IMR-90 (cell line): ENCODE measurements at regions not wholly inside any gene's neighbourhood (a gene's known extent, or its start where the extent isn't known, plus 50 kb on each side); places are given as distances from the start of the nearest gene placed in this dataset.

Experiments used
- ATAC-seq: fragments of 200-7000 bp; cut with Tn5 transposase; 2 replicates; pipeline ENCODE4 v1.9.1; 2020; ENCODE audit warnings: low read depth, mild to moderate bottlenecking, moderate library complexity
- BruUV-seq: library from RNA; stranded (reverse); fragments of 400-500 nt; replicated peaks from 2 replicates; lab custom pipeline; 2021; lab: Mats Ljungman, UMichigan
- CTCF ChIA-PET: fragments of 300-600 bp; formaldehyde crosslinking; extraction: SDS; loops from one replicate; lab custom pipeline; 2021; ENCODE audit warnings: antibody characterized with exemption; lab: Yijun Ruan, JAX
- POLR2A ChIA-PET: fragments of 300-600 bp; sonication (Branson Sonifier 250); formaldehyde crosslinking; loops from one replicate; lab custom pipeline; 2022; ENCODE audit warnings: antibody characterized with exemption; ENCODE audit not compliant: unreplicated experiment; lab: Charles Lee
- DNase-seq: peaks from one replicate; pipeline ENCODE4 v3.0.0; 2013
- H2AFZ ChIP-seq: replicated peaks from 2 replicates; pipeline ENCODE3; 2013; ENCODE audit warnings: low read length, mild to moderate bottlenecking; ENCODE audit not compliant: poor library complexity
- H2AK5ac ChIP-seq: 2 replicates; pipeline ENCODE4 v1.6.1; 2013; ENCODE audit warnings: low read depth, low read length, inconsistent platforms
- H2AK9ac ChIP-seq: replicated peaks from 2 replicates; pipeline ENCODE3; 2013; ENCODE audit warnings: mild to moderate bottlenecking, low read depth, low read length, moderate library complexity; ENCODE audit not compliant: poor library complexity
- H2BK120ac ChIP-seq: 2 replicates; pipeline ENCODE4 v1.6.1; 2013; ENCODE audit warnings: low read depth, low read length, inconsistent platforms
- H2BK15ac ChIP-seq: 3 replicates; pipeline ENCODE4 v1.6.1; 2013; ENCODE audit warnings: low read depth, low read length, inconsistent platforms
- H2BK20ac ChIP-seq: 2 replicates; pipeline ENCODE4 v1.6.1; 2013; ENCODE audit warnings: low read depth, mild to moderate bottlenecking, inconsistent platforms, low read length, moderate library complexity
- H2BK5ac ChIP-seq: 2 replicates; pipeline ENCODE4 v1.6.1; 2013; ENCODE audit warnings: mild to moderate bottlenecking, low read depth, low read length, inconsistent platforms; ENCODE audit not compliant: poor library complexity, severe bottlenecking
- H3K14ac ChIP-seq: replicated peaks from 2 replicates; pipeline ENCODE4 v1.6.1; 2013; ENCODE audit warnings: low read depth, low read length, inconsistent platforms
- H3K18ac ChIP-seq: 2 replicates; pipeline ENCODE4 v1.6.1; 2013; ENCODE audit warnings: low read depth, low read length, control low read depth
- H3K23ac ChIP-seq: 2 replicates; pipeline ENCODE4 v1.6.1; 2013; ENCODE audit warnings: low read depth, low read length, inconsistent platforms
- H3K27ac ChIP-seq: 2 replicates; pipeline ENCODE4 v1.5.1; 2013; ENCODE audit warnings: mild to moderate bottlenecking, control low read depth, low read length; ENCODE audit not compliant: insufficient read depth
- H3K27me3 ChIP-seq: 2 replicates; pipeline ENCODE4 v1.6.1; 2013; ENCODE audit warnings: low read length; ENCODE audit not compliant: control insufficient read depth, insufficient read depth
- H3K36me3 ChIP-seq: 2 replicates; pipeline ENCODE4 v1.6.1; 2013; ENCODE audit warnings: low read length, mixed read lengths; ENCODE audit not compliant: control insufficient read depth, insufficient read depth
- H3K4ac ChIP-seq: 2 replicates; pipeline ENCODE4 v1.6.1; 2013; ENCODE audit warnings: low read depth, low read length, inconsistent platforms
- H3K4me1 ChIP-seq: 2 replicates; pipeline ENCODE4 v1.6.1; 2013; ENCODE audit warnings: low read length, mixed read lengths; ENCODE audit not compliant: control insufficient read depth, insufficient read depth
- H3K4me2 ChIP-seq: 2 replicates; pipeline ENCODE4 v1.6.1; 2013; ENCODE audit warnings: low read depth, mild to moderate bottlenecking, control low read depth, low read length, moderate library complexity
- H3K4me3 ChIP-seq: 2 replicates; pipeline ENCODE4 v1.5.1; 2013; ENCODE audit warnings: low read depth, mild to moderate bottlenecking, control low read depth, low read length, moderate library complexity; ENCODE audit not compliant: insufficient read depth
- H3K56ac ChIP-seq: 2 replicates; pipeline ENCODE4 v1.6.1; 2013; ENCODE audit warnings: low read length, inconsistent platforms; ENCODE audit not compliant: insufficient read depth; ENCODE audit errors: extremely low read depth
- H3K79me1 ChIP-seq, 2 experiments: 2 replicates each; pipeline ENCODE4 v1.6.1; 2013; ENCODE audit warnings: low read length in 2 of 2, inconsistent platforms in 1 of 2, low read depth in 1 of 2
- H3K9ac ChIP-seq: 2 replicates; pipeline ENCODE4 v1.6.1; 2013; ENCODE audit warnings: low read depth, low read length, control low read depth
- H3K9me1 ChIP-seq: 2 replicates; pipeline ENCODE4 v1.6.1; 2013; ENCODE audit warnings: low read length, inconsistent platforms; ENCODE audit not compliant: insufficient read depth
- H3K9me3 ChIP-seq: 2 replicates; pipeline ENCODE4 v1.6.1; 2013; ENCODE audit warnings: low read length; ENCODE audit not compliant: control insufficient read depth, insufficient read depth
- H4K20me1 ChIP-seq: 2 replicates; pipeline ENCODE4 v1.6.1; 2013; ENCODE audit warnings: low read length, inconsistent platforms; ENCODE audit not compliant: insufficient read depth
- H4K5ac ChIP-seq: 2 replicates; pipeline ENCODE4 v1.6.1; 2013; ENCODE audit warnings: mild to moderate bottlenecking, low read depth, low read length, control low read depth
- H4K8ac ChIP-seq, 2 experiments: 2 replicates each; pipeline ENCODE4 v1.6.1; 2013; ENCODE audit warnings: low read depth in 2 of 2, low read length in 2 of 2, control low read depth in 1 of 2, inconsistent platforms in 1 of 2
- H4K91ac ChIP-seq: 2 replicates; pipeline ENCODE4 v1.6.1; 2013; ENCODE audit warnings: low read depth, low read length, inconsistent platforms; ENCODE audit not compliant: insufficient read depth
- BHLHE40 ChIP-seq: fragments of 150-350 bp; IDR thresholded peaks from 2 replicates; pipeline ENCODE4 v1.6.1; 2016; ENCODE audit warnings: mild to moderate bottlenecking, low read depth, low read length
- CEBPB ChIP-seq: IDR thresholded peaks from 2 replicates; pipeline ENCODE4 v1.6.1; 2012; ENCODE audit warnings: low read depth, low read length, improper control_type of control experiment
- CHD1 ChIP-seq: IDR thresholded peaks from 2 replicates; pipeline ENCODE4 v1.6.1; 2012; ENCODE audit warnings: low read depth, low read length, improper control_type of control experiment
- CTCF ChIP-seq: conservative IDR thresholded peaks from 2 replicates; pipeline ENCODE4 v1.5.1; 2012; ENCODE audit warnings: mild to moderate bottlenecking, low read depth, low read length, improper control_type of control experiment
- ELK1 ChIP-seq: fragments of 150-350 bp; IDR thresholded peaks from 2 replicates; pipeline ENCODE4 v1.6.1; 2016; ENCODE audit warnings: low read depth, mild to moderate bottlenecking, low read length, moderate library complexity, borderline replicate concordance
- FOS ChIP-seq: fragments of 150-350 bp; IDR thresholded peaks from 2 replicates; pipeline ENCODE4 v1.6.1; 2016; ENCODE audit warnings: low read depth, low read length
- MAFK ChIP-seq: IDR thresholded peaks from 2 replicates; pipeline ENCODE4 v1.6.1; 2012; ENCODE audit warnings: low read depth, low read length, improper control_type of control experiment
- MAZ ChIP-seq: IDR thresholded peaks from 2 replicates; pipeline ENCODE4 v1.6.1; 2012; ENCODE audit warnings: low read depth, mild to moderate bottlenecking, low read length, improper control_type of control experiment, moderate library complexity, borderline replicate concordance
- MXI1 ChIP-seq: IDR thresholded peaks from 2 replicates; pipeline ENCODE4 v1.6.1; 2012; ENCODE audit warnings: low read depth, mild to moderate bottlenecking, low read length, moderate library complexity, borderline replicate concordance
- NFE2L2 ChIP-seq: fragments of 150-350 bp; IDR thresholded peaks from 2 replicates; pipeline ENCODE4 v1.6.1; 2016; ENCODE audit warnings: low read depth, mild to moderate bottlenecking, low read length
- POLR2A ChIP-seq: IDR thresholded peaks from 2 replicates; pipeline ENCODE4 v1.6.1; 2012; ENCODE audit warnings: mild to moderate bottlenecking, low read depth, low read length
- RAD21 ChIP-seq: IDR thresholded peaks from 2 replicates; pipeline ENCODE4 v1.6.1; 2012; ENCODE audit warnings: low read length, improper control_type of control experiment
- RCOR1 ChIP-seq: IDR thresholded peaks from 2 replicates; pipeline ENCODE4 v1.6.1; 2012; ENCODE audit warnings: mild to moderate bottlenecking, low read length, improper control_type of control experiment; ENCODE audit not compliant: insufficient replicate concordance
- SMC3 ChIP-seq: fragments of 150-350 bp; IDR thresholded peaks from 2 replicates; pipeline ENCODE4 v1.6.1; 2016; ENCODE audit warnings: low read depth, mild to moderate bottlenecking, antibody characterized with exemption, low read length, moderate library complexity
- USF2 ChIP-seq: fragments of 150-350 bp; IDR thresholded peaks from 2 replicates; pipeline ENCODE4 v1.6.1; 2017; ENCODE audit warnings: mild to moderate bottlenecking, antibody characterized with exemption, low read length, low read depth
- WGBS, 2 experiments: methylation state at CpG; one replicate each; pipeline versions ENCODE4 v1.1.5 to v1.1.7; 2013; ENCODE audit warnings: missing lambda C conversion rate in 2 of 2; ENCODE audit not compliant: insufficient read length in 1 of 2; ENCODE audit errors: extremely low coverage in 2 of 2; 5-methylcytosine and 5-hydroxymethylcytosine counted together
- dilution Hi-C: fragments of 300-500 bp; cut with HindIII; formaldehyde crosslinking; loops from one replicate; pipeline ENCODE4 v1.14.3; 2018; ENCODE audit warnings: low sequenced_read_pairs; ENCODE audit not compliant: unreplicated experiment
- in situ Hi-C: fragments of 300-500 bp; cut with MboI; formaldehyde crosslinking; loops from 3 replicates; pipeline ENCODE4 v1.14.3; 2019; ENCODE audit warnings: low sequenced_read_pairs, inconsistent platforms, mixed read lengths
- intact Hi-C: fragments of 100-400 bp; cut with micrococcal nuclease; formaldehyde crosslinking; loops from 2 replicates; pipeline ENCODE4 v1.10.0; 2022

- ChIA-PET POLR2A (no interaction called here), CTCF (no interaction called here)
- Histone ChIP-seq H2AK9ac (no peak overlapping the region), H3K18ac (no peak overlapping the region; the same call in 1 of the 2 replicates), H4K8ac (no peak overlapping the region), H3K9ac (no peak overlapping the region), H3K4ac (no peak overlapping the region), H2BK5ac (no peak overlapping the region), H2BK120ac (no peak overlapping the region), H2AFZ (no peak overlapping the region), H3K56ac (no peak overlapping the region), H4K91ac (no peak overlapping the region), H3K23ac (no peak overlapping the region), H3K4me1 (peaks cover under 1% of the 10 kb centered on the region; the same call in 1 of the 2 replicates), H3K9me1 (0 out of 2 replicates have a peak, but pooled peaks cover 3% of the 10 kb centered on the region), H3K9me3 (no peaks in the 10 kb centered on the region), H2AK5ac (no peak overlapping the region), H3K4me3 (no peak overlapping the region), H3K14ac (no peak overlapping the region), H4K5ac (no peak overlapping the region), H4K20me1 (no peaks in the 10 kb centered on the region), H3K36me3 (no peaks in the 10 kb centered on the region), H2BK20ac (no peak overlapping the region), H3K27ac (no peak overlapping the region), H2BK15ac (no peak overlapping the region), H3K4me2 (no peak overlapping the region), H3K27me3 (no peaks in the 10 kb centered on the region), H3K79me1 (no peaks in the 10 kb centered on the region)
- intact Hi-C loops (no loop called here), in situ Hi-C loops (no loop called here), dilution Hi-C loops (no loop called here)
- no peak for ATAC-seq
- TF ChIP-seq USF2 (no peak), FOS (no peak), MXI1 (no peak), CTCF (no peak), NFE2L2 (no peak), CHD1 (no peak), ELK1 (no peak), CEBPB (no peak), RAD21 (no peak), MAFK (no peak), SMC3 (no peak), RCOR1 (no peak), BHLHE40 (no peak), POLR2A (no peak), MAZ (no peak)
- DNase-seq = no peak
- BruUV-seq = no TSS peak
- WGBS, 2 experiments = no CpG with 5 or more reads among the region's 2 CpGs
These were observed 848.0 kb downstream of the TUSC7 start for GRCh38 chr3:117557464-117558090.
